GM12878 (cell line): ENCODE measurements at regions not wholly inside any gene's neighbourhood (a gene's known extent, or its start where the extent isn't known, plus 50 kb on each side); places are given as distances from the start of the nearest gene placed in this dataset.
"Not testable (repeated sequence)": the region's sequence is repeated elsewhere in the genome, so short reads cannot be mapped to it uniquely, and the experiment has no call there.

Source experiments
- CREM ChIP-seq: IDR thresholded peaks from 2 replicates; pipeline ENCODE4 v1.6.1; 2014; ENCODE audit warnings: antibody characterized with exemption, low read depth
- EP300 ChIP-seq, 2 experiments: fragments of 150-350 bp in 1 of 2; IDR thresholded peaks; 2 replicates each; pipeline ENCODE4 v1.6.1; 2011 to 2012; ENCODE audit warnings: low read depth in 2 of 2, low read length in 2 of 2, borderline replicate concordance in 1 of 2, improper control_type of control experiment in 1 of 2, inconsistent platforms in 1 of 2; ENCODE audit not compliant: control insufficient read depth in 1 of 2
- ESRRA ChIP-seq: IDR thresholded peaks from 2 replicates; pipeline ENCODE4 v1.6.1; 2012; ENCODE audit warnings: mild to moderate bottlenecking, low read length, improper control_type of control experiment
- HDAC6 ChIP-seq: fragments of 200-600 bp; sonication (generic); IDR thresholded peaks from one replicate; pipeline ENCODE4 v1.8.0; 2017; ENCODE audit warnings: antibody characterized with exemption; ENCODE audit not compliant: unreplicated experiment
- POLR2A ChIP-seq: IDR thresholded peaks from 2 replicates; pipeline ENCODE4 v1.6.1; 2011; ENCODE audit warnings: low read depth, mild to moderate bottlenecking, low read length
- TCF12 ChIP-seq: IDR thresholded peaks from 2 replicates; pipeline ENCODE4 v1.6.1; 2011; ENCODE audit warnings: low read depth, mild to moderate bottlenecking, low read length

- TF ChIP-seq TCF12; POLR2A; EP300 (IDR thresholded peaks at IDR 0.05; ENCODE audit: borderline replicate concordance in 1 of 2, control insufficient read depth in 1 of 2, low read depth in 2 of 2, low read length in 2 of 2); HDAC6; ESRRA; CREM: not testable (repeated sequence)
Measured at GRCh38 chr10:61045480-61045879, 101.5 kb upstream of the RHOBTB1 start.
